Panc1 (cell line): ENCODE measurements at regions not wholly inside any gene's neighbourhood (a gene's known extent, or its start where the extent isn't known, plus 50 kb on each side); places are given as distances from the start of the nearest gene placed in this dataset.

Source experiments
- CTCF ChIP-seq: fragments of 450-650 bp; IDR thresholded peaks from 2 replicates; pipeline ENCODE4 v1.5.1; 2017; ENCODE audit warnings: mild to moderate bottlenecking
- POLR2AphosphoS5 ChIP-seq: IDR thresholded peaks from 2 replicates; pipeline ENCODE4 v1.6.1; 2012; ENCODE audit warnings: mild to moderate bottlenecking, low read depth, low read length, moderate library complexity
- SIN3A ChIP-seq: IDR thresholded peaks from 2 replicates; pipeline ENCODE4 v1.6.1; 2012; ENCODE audit warnings: low read depth, mild to moderate bottlenecking, low read length, moderate library complexity, borderline replicate concordance; ENCODE audit not compliant: insufficient read depth
- TF ChIP-seq, protein P1 (sequence below), 2 experiments: IDR thresholded peaks; 2 replicates each; pipeline ENCODE4 v1.6.1; 2011 to 2012; ENCODE audit warnings: low read depth in 2 of 2, control low read depth in 1 of 2, low read length in 1 of 2, mild to moderate bottlenecking in 1 of 2, moderate library complexity in 1 of 2; ENCODE audit not compliant: insufficient read depth in 1 of 2

DNA sequence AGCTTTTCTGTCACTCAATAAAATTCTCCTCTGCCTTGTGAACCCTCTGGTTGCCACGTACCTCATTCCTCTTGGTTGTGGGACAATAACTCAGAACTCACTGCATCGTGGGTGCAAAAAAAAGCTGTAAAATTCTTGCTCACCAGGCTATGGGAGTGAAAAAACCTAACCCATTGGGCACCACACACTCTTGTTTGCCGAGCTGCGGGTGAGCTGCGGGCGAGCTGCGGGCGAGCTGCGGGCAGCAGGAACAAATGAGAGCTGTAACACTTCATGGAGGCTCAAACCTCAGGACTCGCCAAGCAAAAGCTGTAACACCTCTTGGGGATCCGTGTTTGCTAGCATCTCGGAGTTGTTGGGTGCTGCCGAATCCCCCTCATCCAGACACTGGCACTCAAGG lies 641.3 kb upstream of the CHRM3 start:
- TF ChIP-seq CTCF, result no peak
- TF ChIP-seq, protein P1, sequence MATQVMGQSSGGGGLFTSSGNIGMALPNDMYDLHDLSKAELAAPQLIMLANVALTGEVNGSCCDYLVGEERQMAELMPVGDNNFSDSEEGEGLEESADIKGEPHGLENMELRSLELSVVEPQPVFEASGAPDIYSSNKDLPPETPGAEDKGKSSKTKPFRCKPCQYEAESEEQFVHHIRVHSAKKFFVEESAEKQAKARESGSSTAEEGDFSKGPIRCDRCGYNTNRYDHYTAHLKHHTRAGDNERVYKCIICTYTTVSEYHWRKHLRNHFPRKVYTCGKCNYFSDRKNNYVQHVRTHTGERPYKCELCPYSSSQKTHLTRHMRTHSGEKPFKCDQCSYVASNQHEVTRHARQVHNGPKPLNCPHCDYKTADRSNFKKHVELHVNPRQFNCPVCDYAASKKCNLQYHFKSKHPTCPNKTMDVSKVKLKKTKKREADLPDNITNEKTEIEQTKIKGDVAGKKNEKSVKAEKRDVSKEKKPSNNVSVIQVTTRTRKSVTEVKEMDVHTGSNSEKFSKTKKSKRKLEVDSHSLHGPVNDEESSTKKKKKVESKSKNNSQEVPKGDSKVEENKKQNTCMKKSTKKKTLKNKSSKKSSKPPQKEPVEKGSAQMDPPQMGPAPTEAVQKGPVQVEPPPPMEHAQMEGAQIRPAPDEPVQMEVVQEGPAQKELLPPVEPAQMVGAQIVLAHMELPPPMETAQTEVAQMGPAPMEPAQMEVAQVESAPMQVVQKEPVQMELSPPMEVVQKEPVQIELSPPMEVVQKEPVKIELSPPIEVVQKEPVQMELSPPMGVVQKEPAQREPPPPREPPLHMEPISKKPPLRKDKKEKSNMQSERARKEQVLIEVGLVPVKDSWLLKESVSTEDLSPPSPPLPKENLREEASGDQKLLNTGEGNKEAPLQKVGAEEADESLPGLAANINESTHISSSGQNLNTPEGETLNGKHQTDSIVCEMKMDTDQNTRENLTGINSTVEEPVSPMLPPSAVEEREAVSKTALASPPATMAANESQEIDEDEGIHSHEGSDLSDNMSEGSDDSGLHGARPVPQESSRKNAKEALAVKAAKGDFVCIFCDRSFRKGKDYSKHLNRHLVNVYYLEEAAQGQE (IDR thresholded peaks at IDR 0.05; ENCODE audit: insufficient read depth in 1 of 2, low read depth in 2 of 2, low read length in 1 of 2), result no peak
- no peak for TF ChIP-seq POLR2AphosphoS5
- no peak for TF ChIP-seq SIN3A
